Panc1 (cell line): ENCODE measurements at regions not wholly inside any gene's neighbourhood (a gene's known extent, or its start where the extent isn't known, plus 50 kb on each side); places are given as distances from the start of the nearest gene placed in this dataset.

Source experiments
- ATAC-seq: fragments of 200-7000 bp; cut with Tn5 transposase; 2 replicates; pipeline ENCODE4 v1.9.1; 2020; ENCODE audit warnings: mild to moderate bottlenecking, moderate library complexity
- BruUV-seq: library from RNA; stranded (reverse); fragments of 400-500 nt; replicated peaks from 2 replicates; lab custom pipeline; 2021; lab: Mats Ljungman, UMichigan
- CTCF ChIA-PET: fragments of 300-600 bp; sonication (Branson Sonifier 250); formaldehyde crosslinking; loops from one replicate; lab custom pipeline; 2022; ENCODE audit warnings: antibody characterized with exemption; lab: Charles Lee
- POLR2A ChIA-PET: fragments of 300-600 bp; sonication (Branson Sonifier 250); formaldehyde crosslinking; loops from one replicate; lab custom pipeline; 2022; ENCODE audit warnings: antibody characterized with exemption; lab: Charles Lee
- DNase-seq: peaks from one replicate; pipeline ENCODE4 v3.0.0-alpha.2; 2010; ENCODE audit warnings: low read depth, low spot score
- H3K27ac ChIP-seq: 2 replicates; pipeline ENCODE4 v1.5.1; 2011; ENCODE audit warnings: mild to moderate bottlenecking, low read length, inconsistent platforms
- H3K27me3 ChIP-seq: fragments of 200-500 bp; sonication (Bioruptor generic); 2 replicates; pipeline ENCODE4 v1.6.0; 2014; ENCODE audit warnings: low read length, inconsistent platforms; ENCODE audit not compliant: control insufficient read depth, insufficient read depth
- H3K36me3 ChIP-seq: fragments of 200-500 bp; sonication (Bioruptor generic); 2 replicates; pipeline ENCODE4 v1.5.1; 2014; ENCODE audit warnings: inconsistent platforms, mild to moderate bottlenecking, low read length, moderate library complexity; ENCODE audit not compliant: control insufficient read depth, insufficient read depth
- H3K4me1 ChIP-seq: 2 replicates; pipeline ENCODE4 v1.5.1; 2011; ENCODE audit warnings: inconsistent platforms, mild to moderate bottlenecking, low read length, moderate library complexity; ENCODE audit not compliant: control insufficient read depth, insufficient read depth
- H3K4me3 ChIP-seq, 2 experiments: 2 replicates each; pipeline ENCODE4 v1.5.1; 2011 to 2012; ENCODE audit warnings: low read depth in 2 of 2, low read length in 2 of 2, mild to moderate bottlenecking in 2 of 2, inconsistent platforms in 1 of 2, moderate library complexity in 1 of 2
- H3K9me3 ChIP-seq: fragments of 200-500 bp; sonication (Bioruptor generic); 2 replicates; pipeline ENCODE4 v1.5.1; 2014; ENCODE audit warnings: low read depth, mild to moderate bottlenecking, inconsistent platforms, low read length, moderate library complexity; ENCODE audit not compliant: control insufficient read depth, insufficient read depth
- CTCF ChIP-seq: fragments of 450-650 bp; IDR thresholded peaks from 2 replicates; pipeline ENCODE4 v1.5.1; 2017; ENCODE audit warnings: mild to moderate bottlenecking
- POLR2AphosphoS5 ChIP-seq: IDR thresholded peaks from 2 replicates; pipeline ENCODE4 v1.6.1; 2012; ENCODE audit warnings: mild to moderate bottlenecking, low read depth, low read length, moderate library complexity
- REST ChIP-seq, 2 experiments: IDR thresholded peaks; 2 replicates each; pipeline ENCODE4 v1.6.1; 2011 to 2012; ENCODE audit warnings: low read depth in 2 of 2, control low read depth in 1 of 2, low read length in 1 of 2, mild to moderate bottlenecking in 1 of 2, moderate library complexity in 1 of 2; ENCODE audit not compliant: insufficient read depth in 1 of 2
- SIN3A ChIP-seq: IDR thresholded peaks from 2 replicates; pipeline ENCODE4 v1.6.1; 2012; ENCODE audit warnings: low read depth, mild to moderate bottlenecking, low read length, moderate library complexity, borderline replicate concordance; ENCODE audit not compliant: insufficient read depth
- TCF7L2 ChIP-seq: IDR thresholded peaks from 2 replicates; pipeline ENCODE4 v1.6.1; 2011; ENCODE audit warnings: mild to moderate bottlenecking, low read depth, low read length, inconsistent platforms
- in situ Hi-C: cut with HindIII; loops from 2 replicates; pipeline ENCODE4 v1.10.0; 2016; ENCODE audit warnings: low sequenced_read_pairs, low pct_unique_long_range_greater_than_20kb
- intact Hi-C: fragments of 100-400 bp; cut with micrococcal nuclease; formaldehyde crosslinking; loops from one replicate; pipeline ENCODE4 v1.10.0; 2022; ENCODE audit not compliant: unreplicated experiment

- Histone ChIP-seq H3K27ac (no peak overlapping the region), H3K27me3 (no peaks in the 10 kb centered on the region), H3K9me3 (no peaks in the 10 kb centered on the region), H3K36me3 (no peaks in the 10 kb centered on the region), H3K4me3 (no peak overlapping the region), H3K4me1 (no peaks in the 10 kb centered on the region)
- intact Hi-C loops (no loop called here), in situ Hi-C loops (no loop called here)
- DNase-seq (no peak), ATAC-seq (no peak)
- ChIA-PET CTCF (no interaction called here), POLR2A (no interaction called here)
- TF ChIP-seq REST (IDR thresholded peaks at IDR 0.05; ENCODE audit: insufficient read depth in 1 of 2, low read depth in 2 of 2, low read length in 1 of 2) (no peak), TCF7L2 (no peak), CTCF (no peak), POLR2AphosphoS5 (no peak), SIN3A (no peak)
- BruUV-seq: no TSS peak
Observed at GRCh38 chrX:125384867-125385266, 65.2 kb downstream of the TEX13C start.

GRCh38 chrX:125387945-125388344 lies 68.3 kb downstream of the TEX13C start:
- in situ Hi-C loops: no loop called here
- H3K36me3 ChIP-seq: no peaks in the 10 kb centered on the region
- DNase-seq (no peak), ATAC-seq (no peak)
- no peaks in the 10 kb centered on the region for H3K27me3 ChIP-seq
- POLR2A ChIA-PET: no interaction called here
- CTCF ChIA-PET: no interaction called here
- no peak overlapping the region for H3K4me3 ChIP-seq
- H3K4me1 ChIP-seq: no peaks in the 10 kb centered on the region
- intact Hi-C loops: no loop called here
- TF ChIP-seq CTCF (no peak), SIN3A (no peak), POLR2AphosphoS5 (no peak), TCF7L2 (no peak)
- H3K9me3 ChIP-seq: no peaks in the 10 kb centered on the region
- no peak overlapping the region for H3K27ac ChIP-seq
- BruUV-seq: no TSS peak
